NB4 (cell line): ENCODE measurements at regions not wholly inside any gene's neighbourhood (a gene's known extent, or its start where the extent isn't known, plus 50 kb on each side); places are given as distances from the start of the nearest gene placed in this dataset.

Source experiments
- DNase-seq: peaks from one replicate; pipeline ENCODE4 v3.0.0; 2010; ENCODE audit warnings: low read depth
- H3K4me3 ChIP-seq: one replicate; pipeline ENCODE4 v1.5.1; 2011; ENCODE audit warnings: mild to moderate bottlenecking, low read depth, low read length, moderate library complexity
- MAX ChIP-seq: IDR thresholded peaks from 2 replicates; pipeline ENCODE4 v1.6.1; 2011; ENCODE audit warnings: low read depth, low read length
- MYC ChIP-seq: IDR thresholded peaks from 2 replicates; pipeline ENCODE4 v1.6.1; 2011; ENCODE audit warnings: low read depth, low read length
- POLR2A ChIP-seq: IDR thresholded peaks from 2 replicates; pipeline ENCODE4 v1.6.1; 2011; ENCODE audit warnings: mild to moderate bottlenecking; ENCODE audit not compliant: insufficient read length; ENCODE audit errors: extremely low read depth
- TF ChIP-seq, protein P1 (sequence below): IDR thresholded peaks from one replicate; pipeline ENCODE4 v1.5.1; 2012; ENCODE audit warnings: low read depth, low read length

DNA sequence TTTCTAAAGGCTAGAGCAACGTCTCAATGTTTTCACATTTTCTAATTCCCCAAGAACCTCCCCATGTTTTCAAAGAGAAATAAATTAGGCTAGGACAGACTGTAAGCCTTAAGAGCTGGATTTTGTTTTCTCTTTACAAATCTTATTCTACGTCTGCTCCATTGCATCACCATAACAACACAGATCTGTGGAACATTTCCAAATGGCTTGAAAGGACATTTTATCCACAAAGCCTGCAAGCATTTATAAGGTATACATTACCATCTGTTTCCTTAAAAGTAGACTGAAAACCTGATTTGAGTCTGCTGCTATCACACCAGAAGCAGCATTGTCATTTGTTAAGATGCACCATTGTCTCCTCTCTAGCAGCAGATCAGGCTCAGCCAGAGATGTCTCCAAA is 115.3 kb upstream of the PLEKHA5 start:
- DNase-seq = no peak
- TF ChIP-seq, protein P1, sequence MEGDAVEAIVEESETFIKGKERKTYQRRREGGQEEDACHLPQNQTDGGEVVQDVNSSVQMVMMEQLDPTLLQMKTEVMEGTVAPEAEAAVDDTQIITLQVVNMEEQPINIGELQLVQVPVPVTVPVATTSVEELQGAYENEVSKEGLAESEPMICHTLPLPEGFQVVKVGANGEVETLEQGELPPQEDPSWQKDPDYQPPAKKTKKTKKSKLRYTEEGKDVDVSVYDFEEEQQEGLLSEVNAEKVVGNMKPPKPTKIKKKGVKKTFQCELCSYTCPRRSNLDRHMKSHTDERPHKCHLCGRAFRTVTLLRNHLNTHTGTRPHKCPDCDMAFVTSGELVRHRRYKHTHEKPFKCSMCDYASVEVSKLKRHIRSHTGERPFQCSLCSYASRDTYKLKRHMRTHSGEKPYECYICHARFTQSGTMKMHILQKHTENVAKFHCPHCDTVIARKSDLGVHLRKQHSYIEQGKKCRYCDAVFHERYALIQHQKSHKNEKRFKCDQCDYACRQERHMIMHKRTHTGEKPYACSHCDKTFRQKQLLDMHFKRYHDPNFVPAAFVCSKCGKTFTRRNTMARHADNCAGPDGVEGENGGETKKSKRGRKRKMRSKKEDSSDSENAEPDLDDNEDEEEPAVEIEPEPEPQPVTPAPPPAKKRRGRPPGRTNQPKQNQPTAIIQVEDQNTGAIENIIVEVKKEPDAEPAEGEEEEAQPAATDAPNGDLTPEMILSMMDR = no peak
- TF ChIP-seq POLR2A (no peak), MYC (no peak), MAX (no peak)
- H3K4me3 ChIP-seq = no peak overlapping the region

- H3K4me3 ChIP-seq = no peak overlapping the region
- no peak for DNase-seq
- no peak for TF ChIP-seq POLR2A
- no peak for TF ChIP-seq MYC
- TF ChIP-seq MAX = no peak
- TF ChIP-seq, protein P1 = no peak
Observed at GRCh38 chr12:19015285-19015684, 114.2 kb upstream of the PLEKHA5 start.

DNA sequence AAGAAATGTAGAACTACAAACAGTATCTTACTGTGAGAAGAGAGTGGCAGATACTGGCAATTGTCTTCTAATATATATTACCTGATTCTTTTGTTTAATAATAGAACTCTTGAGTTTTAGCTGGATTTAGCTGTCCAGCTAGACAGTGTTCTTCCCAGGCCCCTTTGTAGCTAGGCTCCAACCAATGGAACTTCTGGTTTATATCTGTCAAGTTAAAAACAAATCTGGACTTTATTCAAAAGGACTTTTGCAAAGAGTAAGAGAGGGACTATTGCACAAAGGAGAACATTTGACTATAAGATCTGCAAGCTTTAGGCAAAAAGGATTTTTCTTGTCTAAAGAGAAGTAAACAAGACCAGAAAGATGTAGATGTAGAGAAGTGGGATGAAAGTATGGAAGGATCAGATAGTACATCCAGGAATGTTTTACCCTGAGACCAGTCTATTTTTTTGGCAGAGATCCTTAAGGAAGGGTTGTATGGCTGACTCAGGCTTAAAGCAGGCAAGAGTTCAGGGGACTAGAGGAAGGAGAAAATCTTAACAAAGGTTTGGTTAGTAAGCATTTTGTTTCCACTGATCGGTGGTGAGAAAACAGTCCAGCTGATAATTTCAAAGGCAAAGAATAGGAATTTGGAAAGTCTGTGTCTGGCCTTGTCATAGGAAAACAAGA is 111.1 kb upstream of the PLEKHA5 start:
- TF ChIP-seq MAX = no peak
- TF ChIP-seq POLR2A = no peak
- no peak for TF ChIP-seq MYC
- TF ChIP-seq, protein P1 = no peak
- H3K4me3 ChIP-seq = no peak overlapping the region
- no peak for DNase-seq

DNA sequence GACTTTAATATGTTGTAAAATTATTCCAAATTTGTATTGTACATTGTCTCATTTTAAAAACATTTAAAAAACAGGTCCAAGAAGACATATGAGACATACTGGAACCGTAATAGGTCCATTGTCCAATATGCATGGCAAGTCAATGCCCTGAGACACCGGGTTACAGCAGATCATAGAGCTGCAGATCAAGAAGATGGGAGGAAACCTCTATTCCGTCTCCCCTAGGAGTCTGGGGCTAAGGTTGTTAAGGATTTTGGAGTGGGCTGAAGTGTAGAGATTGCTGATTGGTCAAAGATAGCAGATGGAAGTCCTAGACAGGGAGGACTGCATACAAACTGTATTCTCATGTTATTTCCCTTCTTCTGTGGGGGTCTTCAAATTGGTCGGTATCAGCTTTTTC is 108.3 kb upstream of the PLEKHA5 start:
- TF ChIP-seq, protein P1 = no peak
- TF ChIP-seq MYC = no peak
- no peak for TF ChIP-seq POLR2A
- no peak for DNase-seq
- H3K4me3 ChIP-seq = no peak overlapping the region

- H3K4me3 ChIP-seq = no peak overlapping the region
- no peak for TF ChIP-seq MYC
- no peak for TF ChIP-seq POLR2A
- TF ChIP-seq MAX = no peak
- TF ChIP-seq, protein P1 = no peak
- no peak for DNase-seq
Observed at GRCh38 chr12:19021646-19022045, 107.9 kb upstream of the PLEKHA5 start.

GRCh38 chr12:19025582-19025981 is 104.0 kb upstream of the PLEKHA5 start:
- TF ChIP-seq MYC (no peak), MAX (no peak), POLR2A (no peak)
- TF ChIP-seq, protein P1 = no peak
- H3K4me3 ChIP-seq = no peak overlapping the region
- DNase-seq = no peak
